ENCODE measurements at regions not wholly inside any gene's neighbourhood (a gene's known extent, or its start where the extent isn't known, plus 50 kb on each side); places are given as distances from the start of the nearest gene placed in this dataset.

DNA sequence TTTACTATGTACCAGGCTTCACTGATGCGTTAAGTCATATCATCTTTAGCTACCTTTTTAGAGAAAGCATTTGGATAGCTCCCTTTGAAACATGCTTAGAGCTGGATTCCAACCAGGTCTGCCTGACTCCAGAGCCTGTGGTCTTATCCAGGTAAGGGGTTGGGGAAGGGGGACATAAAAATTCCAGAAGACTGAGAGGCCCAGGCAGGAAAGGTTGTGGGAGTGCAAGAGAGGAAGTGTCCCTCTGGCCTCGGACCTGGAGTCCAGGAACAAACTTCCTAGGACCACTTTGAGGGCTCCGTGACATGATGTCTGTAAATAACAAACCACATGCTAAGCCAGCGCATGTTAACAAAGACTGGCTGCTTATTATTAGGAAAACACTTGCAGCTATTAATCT is 163.0 kb upstream of the KCNG1 start:
- DNase-seq: no peak
- ChIA-PET CTCF (no interaction called here), POLR2A (ENCODE audit: unreplicated experiment) (no interaction called here)
- Histone ChIP-seq H2AFZ (ENCODE audit: low read length) (no peak overlapping the region), H3K79me2 (ENCODE audit: low read length) (no peaks in the 10 kb centered on the region), H3K9me2 (replicated peaks; ENCODE audit: low read length) (no peaks in the 10 kb centered on the region), H3K27me3 (ENCODE audit: low read length) (peaks cover 21% of the 10 kb centered on the region), H3F3A (ENCODE audit: low read length, unreplicated experiment) (no peaks in the 10 kb centered on the region), H3K27ac (ENCODE audit: low read length) (no peak overlapping the region), H3K9ac (ENCODE audit: low read length) (no peak overlapping the region), H3K36me3 (ENCODE audit: low read depth, low read length) (no peaks in the 10 kb centered on the region), H4K20me1 (ENCODE audit: low read length) (no peaks in the 10 kb centered on the region), H3K4me1 (ENCODE audit: insufficient read depth, low read length) (no peaks in the 10 kb centered on the region), H3K9me3 (ENCODE audit: low read length) (no peaks in the 10 kb centered on the region), H3K4me2 (ENCODE audit: low read length) (no peak overlapping the region), H3K4me3 (ENCODE audit: low read length) (no peak overlapping the region)
- intact Hi-C loops (cut with micrococcal nuclease): no loop called here
- TF ChIP-seq EZH2phosphoT487 (IDR thresholded peaks at IDR 0.05; ENCODE audit: borderline replicate concordance, low read length) (no peak), EZH2 (IDR thresholded peaks at IDR 0.05; ENCODE audit: low read length, unreplicated experiment) (no peak)
- TF ChIP-seq, protein P1, sequence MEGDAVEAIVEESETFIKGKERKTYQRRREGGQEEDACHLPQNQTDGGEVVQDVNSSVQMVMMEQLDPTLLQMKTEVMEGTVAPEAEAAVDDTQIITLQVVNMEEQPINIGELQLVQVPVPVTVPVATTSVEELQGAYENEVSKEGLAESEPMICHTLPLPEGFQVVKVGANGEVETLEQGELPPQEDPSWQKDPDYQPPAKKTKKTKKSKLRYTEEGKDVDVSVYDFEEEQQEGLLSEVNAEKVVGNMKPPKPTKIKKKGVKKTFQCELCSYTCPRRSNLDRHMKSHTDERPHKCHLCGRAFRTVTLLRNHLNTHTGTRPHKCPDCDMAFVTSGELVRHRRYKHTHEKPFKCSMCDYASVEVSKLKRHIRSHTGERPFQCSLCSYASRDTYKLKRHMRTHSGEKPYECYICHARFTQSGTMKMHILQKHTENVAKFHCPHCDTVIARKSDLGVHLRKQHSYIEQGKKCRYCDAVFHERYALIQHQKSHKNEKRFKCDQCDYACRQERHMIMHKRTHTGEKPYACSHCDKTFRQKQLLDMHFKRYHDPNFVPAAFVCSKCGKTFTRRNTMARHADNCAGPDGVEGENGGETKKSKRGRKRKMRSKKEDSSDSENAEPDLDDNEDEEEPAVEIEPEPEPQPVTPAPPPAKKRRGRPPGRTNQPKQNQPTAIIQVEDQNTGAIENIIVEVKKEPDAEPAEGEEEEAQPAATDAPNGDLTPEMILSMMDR (conservative IDR thresholded peaks at IDR 0.05; ENCODE audit: low read depth, low read length): no peak
- no peak for ATAC-seq
- no TSS peak for BruUV-seq (replicated peaks)

GRCh38 chr20:51185277-51185676 is 162.4 kb upstream of the KCNG1 start:
- intact Hi-C loops (cut with micrococcal nuclease): no loop called here
- H2AFZ ChIP-seq (ENCODE audit: low read length): no peak overlapping the region
- H3K27me3 ChIP-seq (ENCODE audit: low read length): peaks cover 27% of the 10 kb centered on the region
- TF ChIP-seq EZH2phosphoT487 (IDR thresholded peaks at IDR 0.05; ENCODE audit: borderline replicate concordance, low read length): no peak
- TF ChIP-seq, protein P1 (conservative IDR thresholded peaks at IDR 0.05; ENCODE audit: low read depth, low read length): no peak
- TF ChIP-seq EZH2 (IDR thresholded peaks at IDR 0.05; ENCODE audit: low read length, unreplicated experiment): no peak
- no peaks in the 10 kb centered on the region for H4K20me1 ChIP-seq (ENCODE audit: low read length)
- H3F3A ChIP-seq (ENCODE audit: low read length, unreplicated experiment): no peaks in the 10 kb centered on the region
- BruUV-seq (replicated peaks): no TSS peak
- no peak overlapping the region for H3K4me2 ChIP-seq (ENCODE audit: low read length)
- POLR2A ChIA-PET (ENCODE audit: unreplicated experiment): no interaction called here
- no peak overlapping the region for H3K9ac ChIP-seq (ENCODE audit: low read length)
- CTCF ChIA-PET: no interaction called here
- H3K36me3 ChIP-seq (ENCODE audit: low read depth, low read length): no peaks in the 10 kb centered on the region
- no peak for DNase-seq
- no peak overlapping the region for H3K27ac ChIP-seq (ENCODE audit: low read length)
- H3K4me3 ChIP-seq (ENCODE audit: low read length): no peak overlapping the region
- ATAC-seq: no peak
- H3K9me3 ChIP-seq (ENCODE audit: low read length): no peaks in the 10 kb centered on the region
- no peaks in the 10 kb centered on the region for H3K79me2 ChIP-seq (ENCODE audit: low read length)
- H3K4me1 ChIP-seq (ENCODE audit: insufficient read depth, low read length): no peaks in the 10 kb centered on the region
- H3K9me2 ChIP-seq (replicated peaks; ENCODE audit: low read length): no peaks in the 10 kb centered on the region

DNA sequence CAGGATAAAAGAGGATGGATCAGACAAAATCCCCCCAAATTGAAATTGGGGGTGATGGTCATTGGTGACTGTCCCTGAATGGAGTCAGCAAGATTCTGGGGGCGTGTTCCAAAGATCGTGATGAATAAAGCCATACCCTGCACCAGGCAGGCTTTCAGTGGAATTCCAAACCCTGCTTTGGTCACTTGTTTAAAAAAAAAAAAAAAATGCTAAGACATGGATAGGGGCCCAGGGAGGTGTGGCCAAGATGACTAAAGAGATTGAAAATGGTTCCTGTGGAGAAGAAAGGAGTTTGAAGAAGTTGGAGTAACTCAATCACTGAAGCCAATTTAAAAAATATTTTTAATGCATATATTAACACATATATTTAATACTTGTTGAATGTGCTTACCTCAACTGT is 161.4 kb upstream of the KCNG1 start:
- ChIA-PET POLR2A (ENCODE audit: unreplicated experiment) (no interaction called here), CTCF (no interaction called here)
- H2AFZ ChIP-seq (ENCODE audit: low read length): no peak overlapping the region
- no peak overlapping the region for H3K27ac ChIP-seq (ENCODE audit: low read length)
- DNase-seq: no peak
- no peak overlapping the region for H3K9ac ChIP-seq (ENCODE audit: low read length)
- no peaks in the 10 kb centered on the region for H3K36me3 ChIP-seq (ENCODE audit: low read depth, low read length)
- no peaks in the 10 kb centered on the region for H3F3A ChIP-seq (ENCODE audit: low read length, unreplicated experiment)
- ATAC-seq: no peak
- BruUV-seq (replicated peaks): no TSS peak
- no peaks in the 10 kb centered on the region for H3K79me2 ChIP-seq (ENCODE audit: low read length)
- H3K9me3 ChIP-seq (ENCODE audit: low read length): no peaks in the 10 kb centered on the region
- no peak overlapping the region for H3K4me3 ChIP-seq (ENCODE audit: low read length)
- peaks cover 36% of the 10 kb centered on the region for H3K27me3 ChIP-seq (ENCODE audit: low read length)
- no peaks in the 10 kb centered on the region for H4K20me1 ChIP-seq (ENCODE audit: low read length)
- TF ChIP-seq EZH2phosphoT487 (IDR thresholded peaks at IDR 0.05; ENCODE audit: borderline replicate concordance, low read length): no peak
- TF ChIP-seq, protein P1 (conservative IDR thresholded peaks at IDR 0.05; ENCODE audit: low read depth, low read length): no peak
- TF ChIP-seq EZH2 (IDR thresholded peaks at IDR 0.05; ENCODE audit: low read length, unreplicated experiment): no peak
- no peaks in the 10 kb centered on the region for H3K4me1 ChIP-seq (ENCODE audit: insufficient read depth, low read length)
- no peaks in the 10 kb centered on the region for H3K9me2 ChIP-seq (replicated peaks; ENCODE audit: low read length)
- H3K4me2 ChIP-seq (ENCODE audit: low read length): no peak overlapping the region
- intact Hi-C loops (cut with micrococcal nuclease): no loop called here

Data from PC-3 (cell line).